Fibroblast of skin of left quadriceps (primary cell): ENCODE measurements at regions not wholly inside any gene's neighbourhood (a gene's known extent, or its start where the extent isn't known, plus 50 kb on each side); places are given as distances from the start of the nearest gene placed in this dataset.
"Not testable (repeated sequence)": the region's sequence is repeated elsewhere in the genome, so short reads cannot be mapped to it uniquely, and the experiment has no call there.

Source experiments
- DNase-seq, 2 experiments: peaks; one replicate each; pipeline ENCODE4 v3.0.0-alpha.2; 2013; ENCODE audit warnings: low read depth in 2 of 2

DNA sequence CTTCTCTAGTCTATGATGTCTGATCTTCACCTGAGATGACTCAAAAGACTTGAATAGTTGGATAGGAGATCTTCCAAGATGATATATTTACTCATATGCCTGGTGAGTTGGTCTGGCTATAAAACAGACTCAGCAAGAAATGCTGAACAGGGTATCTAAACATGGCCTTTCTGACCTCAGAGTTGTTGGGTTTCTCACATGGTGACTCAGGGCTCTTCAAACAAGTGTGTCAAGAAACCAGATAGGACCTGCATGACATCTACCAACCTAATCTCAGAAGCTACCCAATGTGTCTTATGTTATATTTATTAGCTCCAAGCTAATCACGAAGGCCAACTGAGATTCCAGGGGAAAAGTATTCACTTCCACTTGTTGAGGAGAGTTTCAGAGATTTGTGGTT lies 1477.3 kb downstream of the CDH8 start:
- DNase-seq, result no peak

DNA sequence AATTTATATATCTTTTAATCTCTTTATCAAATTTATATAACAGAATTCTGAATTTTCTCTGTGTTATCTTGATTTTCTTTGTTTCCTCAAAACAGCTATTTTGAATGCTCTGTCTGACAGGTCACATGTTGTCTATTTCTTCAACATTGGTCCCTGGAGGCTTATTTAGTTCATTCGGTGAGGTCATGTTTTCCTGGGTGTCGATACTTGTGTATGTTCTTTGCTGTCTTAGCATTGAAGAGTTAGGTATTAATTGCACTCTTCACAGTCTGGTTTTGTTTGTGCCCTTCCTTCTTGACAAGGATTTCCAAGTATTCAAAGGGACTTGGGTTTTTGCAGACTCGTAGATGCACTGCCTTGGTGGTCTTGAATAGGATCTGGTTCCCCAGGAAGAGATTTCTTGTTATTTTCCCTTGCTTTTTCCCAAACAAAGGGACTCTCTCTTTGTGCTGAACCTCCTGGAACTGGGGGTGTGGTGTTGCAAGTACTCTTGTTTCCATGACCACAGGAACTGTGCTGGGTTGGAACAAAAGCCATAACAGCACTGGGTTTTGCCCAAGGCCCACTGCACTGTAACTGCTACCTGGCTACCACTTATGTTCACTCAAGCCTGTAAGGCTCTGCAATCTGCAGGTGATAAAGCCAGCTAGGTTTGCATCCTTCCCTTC lies 1483.0 kb downstream of the CDH8 start:
- no peak for DNase-seq

DNA sequence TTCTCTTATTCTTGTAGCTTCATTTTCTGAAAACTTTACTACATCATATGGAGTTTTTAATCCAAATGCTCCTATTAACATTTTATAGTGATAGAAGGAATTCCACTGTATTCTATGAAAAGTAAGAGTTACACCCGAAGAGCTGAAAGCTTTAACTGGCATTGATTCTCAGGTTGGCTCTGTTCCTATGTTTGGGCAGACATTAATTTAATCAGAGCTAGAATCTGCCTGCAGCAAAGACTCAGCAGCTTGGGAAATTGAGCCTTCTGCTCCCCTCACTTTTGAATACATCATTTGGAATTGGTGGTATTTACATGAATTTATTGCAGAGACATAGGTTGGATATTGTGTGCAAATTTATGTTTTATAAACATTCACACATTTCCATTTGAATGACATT lies 1494.7 kb downstream of the CDH8 start:
- no peak for DNase-seq

DNA sequence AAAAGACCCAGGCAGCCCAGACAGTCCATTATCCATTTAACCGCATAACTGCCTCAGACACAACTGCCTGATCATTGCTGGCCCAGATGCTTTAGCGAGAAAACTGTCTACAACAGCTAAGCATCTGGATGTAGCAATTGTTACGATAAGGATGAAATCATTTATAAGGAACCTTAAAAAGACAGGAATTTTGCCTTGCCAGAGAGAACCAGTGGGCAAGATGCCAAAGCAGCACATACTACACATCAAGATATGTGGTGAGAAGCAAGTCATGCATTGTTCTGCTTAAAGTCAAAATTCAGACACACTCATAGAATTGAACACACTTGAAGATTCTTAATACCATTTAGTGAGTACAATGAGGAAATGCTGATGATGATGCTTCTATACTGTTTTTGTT lies 1525.3 kb downstream of the CDH8 start:
- DNase-seq, result peak; percentile 4 to 8

DNA sequence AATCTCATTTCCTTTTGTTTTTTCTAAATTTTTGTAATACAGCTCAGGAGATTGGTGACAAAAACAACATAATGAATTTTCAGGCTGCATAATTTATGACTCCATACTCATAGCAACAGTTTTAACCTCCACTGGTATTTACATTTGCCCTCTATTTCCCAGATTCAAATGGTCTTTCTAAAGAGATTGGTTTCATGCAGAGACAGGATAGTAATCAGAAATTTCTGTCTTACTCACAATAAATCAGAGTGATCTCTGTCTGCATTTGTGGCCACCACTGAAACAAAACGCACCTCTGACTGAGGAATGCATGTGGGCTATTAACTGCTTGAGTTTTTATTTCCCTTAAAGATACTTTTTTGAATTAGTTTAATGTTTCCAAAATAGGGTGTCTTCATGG lies 1526.0 kb downstream of the CDH8 start:
- no peak for DNase-seq

DNA sequence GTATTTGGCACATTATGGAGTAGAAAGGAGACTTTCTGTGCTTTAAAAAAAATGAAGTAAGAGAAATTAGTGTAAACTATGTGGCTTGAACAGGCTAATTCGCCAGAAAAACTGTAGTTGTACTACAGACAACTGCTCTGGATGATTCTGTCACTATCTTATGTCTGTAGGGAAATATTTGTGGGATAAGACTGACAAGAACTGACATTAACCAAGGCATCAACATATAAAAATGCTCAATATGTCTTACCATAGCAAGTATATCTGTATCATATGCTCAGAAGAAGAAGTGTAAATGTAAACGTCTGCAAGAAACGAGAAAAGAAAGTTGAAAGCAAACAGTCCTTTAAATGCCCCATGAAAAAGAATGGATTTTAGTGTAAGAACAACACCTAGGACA lies 1545.0 kb downstream of the CDH8 start:
- no peak for DNase-seq

DNA sequence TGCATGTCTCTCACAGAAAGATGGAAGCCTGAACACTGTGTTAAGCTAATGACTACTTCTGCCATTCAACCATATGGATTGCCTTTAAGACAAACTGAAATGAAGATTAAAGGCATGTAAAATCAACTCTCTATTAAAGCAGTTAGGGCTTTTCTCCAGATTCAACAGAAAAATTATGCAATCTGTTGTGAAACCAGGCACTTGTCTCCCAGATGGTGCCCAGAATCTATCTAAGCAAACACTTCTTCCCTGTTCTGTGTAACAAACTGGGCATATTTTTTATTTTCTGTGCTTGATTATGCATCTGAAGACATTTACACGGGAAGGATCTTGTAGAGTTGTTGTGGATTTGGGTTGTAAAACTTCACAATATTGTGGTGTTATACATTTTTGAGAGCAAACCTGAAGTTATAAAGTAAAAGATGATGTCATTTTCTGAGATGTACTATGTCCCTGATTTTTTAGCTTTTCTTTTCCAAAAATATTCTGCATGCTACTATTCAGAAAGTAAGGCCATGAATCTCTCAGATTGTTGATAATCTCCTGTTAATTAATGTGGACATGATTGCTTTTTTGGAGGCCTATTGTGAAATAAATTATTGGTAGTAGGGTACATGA lies 1550.3 kb downstream of the CDH8 start:
- no peak for DNase-seq

DNA sequence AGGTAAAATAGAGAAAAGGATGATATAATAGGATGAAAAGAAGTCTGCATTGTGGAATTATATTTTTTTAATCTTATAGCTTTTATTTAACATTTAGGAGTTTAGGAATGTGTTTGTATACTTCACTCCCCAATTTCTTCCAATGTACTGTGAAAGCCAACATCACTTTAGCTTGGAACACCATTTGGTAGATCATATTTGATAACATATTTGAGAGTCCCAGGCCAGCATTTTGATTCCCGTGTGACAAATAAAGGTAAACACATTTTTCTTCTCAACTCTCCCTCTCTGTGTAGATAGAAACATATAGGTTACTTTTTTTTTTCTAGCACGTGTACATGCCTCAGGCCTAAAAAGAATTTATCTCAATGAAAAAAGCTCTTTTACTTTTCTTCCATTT lies 1551.3 kb downstream of the CDH8 start:
- DNase-seq, result no peak

DNA sequence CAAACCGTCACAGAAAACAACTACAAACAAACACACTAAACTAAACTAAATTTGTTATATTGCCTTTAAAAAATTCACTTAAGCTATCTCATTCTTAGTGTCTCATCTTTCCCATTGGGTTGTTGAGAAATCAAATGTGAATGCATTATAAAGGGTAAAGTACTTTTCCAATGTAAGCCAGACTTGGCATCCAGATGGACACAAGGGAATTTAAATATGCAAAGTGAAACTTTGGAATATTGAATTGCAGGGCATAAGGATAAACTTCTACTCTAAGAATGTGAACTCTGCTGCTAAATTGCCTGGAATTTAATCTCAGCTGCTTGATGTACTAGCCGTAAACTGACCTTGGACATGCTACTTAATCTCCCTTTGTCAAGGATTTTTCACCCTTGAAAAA lies 1554.6 kb downstream of the CDH8 start:
- DNase-seq, result no peak

DNA sequence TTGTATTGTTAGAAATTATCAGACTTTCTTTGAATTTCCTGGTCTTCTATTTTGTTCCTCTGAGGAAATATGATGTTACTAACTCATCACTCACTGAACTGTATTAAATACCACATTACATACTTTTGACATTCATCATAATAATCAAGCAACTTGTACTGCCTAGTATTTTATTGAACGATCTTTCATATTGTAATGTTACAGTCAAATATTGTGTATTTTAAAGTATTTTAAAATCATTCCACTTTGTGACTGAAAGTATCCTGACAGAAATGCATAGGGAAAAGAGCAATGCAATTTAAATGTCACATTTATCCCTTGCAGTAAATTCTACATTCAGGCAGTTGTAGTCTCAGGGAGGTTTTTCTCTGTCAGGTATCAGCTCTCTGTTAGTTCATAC lies 1557.4 kb downstream of the CDH8 start:
- no peak for DNase-seq

DNA sequence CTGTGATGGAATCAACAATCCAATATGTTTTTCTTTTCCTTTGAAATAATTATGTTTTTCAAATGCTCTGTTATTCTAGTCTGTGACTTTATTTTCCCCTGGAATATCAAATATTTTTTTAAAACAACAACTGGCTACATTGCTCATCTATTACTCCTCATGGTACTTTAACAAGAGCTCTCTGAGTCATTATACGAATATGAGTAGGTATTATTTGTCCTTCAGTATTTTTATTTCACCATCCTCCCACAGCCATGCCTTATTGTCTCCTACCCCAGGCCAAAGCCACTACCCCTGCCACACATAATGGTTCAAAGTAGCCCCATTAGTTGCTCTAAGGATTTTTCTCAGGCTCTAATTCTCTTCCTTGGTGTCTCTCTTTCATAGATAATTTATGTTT lies 1572.3 kb downstream of the CDH8 start:
- no peak for DNase-seq

DNA sequence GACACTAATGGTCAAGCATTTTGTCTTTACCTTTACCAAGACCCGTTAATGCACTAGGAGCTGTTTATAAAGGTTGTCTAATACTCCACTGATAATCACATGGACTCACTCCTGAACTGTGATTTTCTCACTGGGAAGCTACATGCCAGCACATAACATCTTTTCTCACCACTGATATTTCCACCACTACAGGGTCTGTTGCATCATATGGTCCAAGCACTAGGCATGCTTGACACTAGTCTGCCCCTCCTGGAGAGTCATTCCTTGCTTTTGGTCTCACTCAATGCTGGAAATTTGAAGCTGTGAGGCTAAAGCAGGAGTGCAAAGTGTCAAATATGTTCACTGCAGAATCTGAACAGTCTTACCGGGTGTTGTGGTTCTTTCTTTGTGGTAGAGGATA lies 1576.8 kb downstream of the CDH8 start:
- DNase-seq, result peak in 1 of 2 experiments; percentile 5

DNA sequence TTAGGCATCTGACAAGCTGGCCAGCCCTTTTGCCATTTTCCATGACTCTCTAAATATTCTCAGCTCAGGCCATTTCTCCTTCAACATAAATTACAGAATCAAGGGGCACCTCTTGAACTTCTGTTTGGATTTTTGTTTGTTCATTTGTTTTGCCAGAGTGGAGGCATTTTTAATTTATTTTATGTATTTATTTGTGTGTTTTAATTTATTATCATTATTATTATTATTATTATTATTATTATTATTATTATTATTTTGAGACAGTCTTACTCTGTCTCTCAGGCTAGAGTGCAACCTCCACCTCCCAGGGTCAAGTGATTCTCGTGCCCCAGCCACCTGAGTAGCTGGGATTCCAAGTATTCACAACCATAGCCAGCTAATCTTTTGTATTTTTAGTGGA lies 1578.0 kb downstream of the CDH8 start:
- DNase-seq, result no peak

DNA sequence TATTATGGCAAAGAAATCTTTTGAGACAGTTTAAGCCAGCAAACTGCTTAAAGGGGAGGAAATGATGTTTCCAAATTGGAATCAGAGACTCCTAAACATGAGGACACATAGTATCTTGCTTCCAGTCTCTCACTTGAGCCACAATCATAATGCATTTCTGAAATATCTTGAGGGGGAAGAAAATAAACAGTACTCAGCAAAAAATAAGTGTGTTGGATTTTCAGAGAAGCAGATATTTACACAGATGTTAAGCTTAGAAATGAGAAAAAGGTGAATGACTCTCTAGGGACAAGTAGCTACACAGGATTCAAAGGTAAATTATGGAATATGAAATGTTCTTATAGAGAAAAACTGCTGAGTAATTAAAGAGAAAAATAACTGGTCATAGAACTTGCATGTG lies 1583.6 kb downstream of the CDH8 start:
- DNase-seq, result no peak

DNA sequence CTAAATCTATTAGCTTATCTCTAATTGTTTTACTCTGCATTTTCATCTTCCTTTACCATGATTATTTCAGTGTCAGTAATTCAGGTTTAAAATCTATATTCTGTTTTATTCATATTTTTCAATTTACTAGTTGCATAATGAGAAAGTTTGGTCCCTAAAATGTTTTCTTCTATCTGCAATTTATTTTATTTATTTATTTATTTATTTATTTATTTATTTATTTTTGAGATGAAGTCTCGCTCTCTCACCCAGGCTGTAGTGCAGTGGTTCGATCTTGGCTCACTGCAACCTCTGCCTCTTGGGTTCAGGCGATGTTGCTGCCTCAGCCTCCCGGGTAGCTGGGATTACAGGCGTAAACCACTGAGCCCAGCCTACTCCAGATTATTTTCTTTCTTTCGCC lies 1597.3 kb downstream of the CDH8 start:
- no peak for DNase-seq

DNA sequence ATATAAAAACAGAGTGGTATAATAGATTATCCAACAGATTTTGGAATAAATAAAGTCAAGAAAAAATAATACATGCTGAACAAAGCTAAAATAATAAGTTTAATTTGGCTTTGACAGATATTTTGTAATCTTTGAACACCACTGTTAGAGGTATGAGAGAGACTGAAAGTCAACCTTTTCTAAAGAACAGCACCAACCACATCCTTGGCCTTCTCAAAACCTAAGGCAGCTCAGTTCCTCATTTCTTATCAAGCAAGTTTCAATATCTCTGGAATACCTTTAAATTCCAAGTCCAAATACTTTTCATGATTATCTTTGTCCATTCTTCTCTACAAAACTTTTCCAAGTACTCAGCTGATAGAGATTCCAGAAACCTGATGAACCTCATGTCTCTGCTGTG lies 1603.8 kb downstream of the CDH8 start:
- DNase-seq, result no peak

DNA sequence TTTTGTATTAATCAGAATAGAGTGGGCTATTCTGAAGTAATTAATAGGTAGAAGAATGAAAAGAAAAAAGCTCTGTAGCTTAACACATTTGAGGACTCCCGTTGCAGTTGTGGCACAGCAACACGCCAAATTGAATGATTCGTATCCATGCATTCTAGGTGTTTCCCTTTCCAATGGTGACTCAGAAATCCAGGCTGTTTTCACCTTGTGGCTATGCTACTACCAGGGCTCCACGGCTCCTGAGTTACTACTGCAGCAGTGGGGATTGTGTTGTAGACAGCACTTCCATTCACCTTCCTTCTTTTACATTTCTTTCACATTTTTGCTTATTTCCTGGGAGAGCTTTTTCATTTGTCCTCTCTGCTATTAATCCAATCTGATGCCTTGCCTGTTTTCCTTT lies 1616.4 kb downstream of the CDH8 start:
- DNase-seq, result no peak

DNA sequence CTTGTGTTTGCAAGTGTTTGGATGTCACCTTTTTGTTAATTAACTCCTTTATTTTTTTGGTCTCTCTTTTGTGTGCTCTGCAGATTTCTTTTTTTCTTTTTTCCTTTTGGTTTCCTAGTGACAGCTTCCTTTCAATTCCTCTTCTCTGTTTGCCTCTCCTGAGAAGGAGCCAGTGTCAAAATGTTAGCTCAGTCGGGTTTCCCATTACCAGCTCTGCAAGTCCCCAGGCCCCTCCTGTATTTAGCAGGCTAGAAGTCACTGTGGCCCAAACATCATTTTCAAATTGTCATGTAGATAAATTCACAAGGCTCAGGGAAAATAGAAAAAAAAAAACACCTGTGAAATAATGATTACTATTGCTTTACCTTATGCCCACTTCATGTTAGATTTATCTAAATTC lies 1621.6 kb downstream of the CDH8 start:
- no peak for DNase-seq

DNA sequence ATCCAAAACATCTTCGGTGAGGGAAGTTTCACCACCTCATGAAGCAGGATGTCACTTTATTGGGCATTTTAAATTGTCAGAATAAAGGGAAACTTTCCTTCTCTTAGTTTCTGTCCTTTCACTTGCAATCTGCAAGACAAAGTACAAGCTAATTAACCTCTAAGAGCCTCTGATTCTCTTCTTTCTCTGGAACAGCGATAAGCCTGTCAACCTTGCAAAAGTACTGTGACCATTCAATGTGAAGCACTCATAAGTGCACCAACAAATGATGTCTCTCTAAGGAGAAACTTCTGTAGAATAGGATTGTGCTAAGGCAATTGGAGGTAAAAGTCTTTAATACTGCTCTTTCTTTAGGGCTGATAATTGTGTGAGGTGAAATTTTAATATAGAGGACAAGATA lies 1622.3 kb downstream of the CDH8 start:
- DNase-seq, result no peak

DNA sequence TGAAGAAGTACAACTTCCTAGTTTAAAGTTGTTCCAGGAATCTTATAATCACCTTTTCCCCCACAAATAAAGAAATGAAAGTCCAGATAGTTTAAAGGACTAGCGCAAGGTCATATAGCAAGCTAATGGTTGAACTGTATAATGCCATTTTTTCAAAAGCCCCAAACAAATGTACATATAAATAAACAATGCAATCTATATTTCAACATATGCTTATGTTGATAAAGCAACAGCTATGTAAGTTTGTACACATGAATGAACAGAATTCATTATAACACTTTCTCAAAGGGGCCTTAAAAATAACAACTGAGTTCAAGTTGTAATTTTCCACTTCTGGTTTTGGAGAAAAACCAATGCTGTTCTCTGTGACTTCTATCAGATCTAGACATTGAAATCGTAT lies 1628.6 kb downstream of the CDH8 start:
- DNase-seq, result no peak

DNA sequence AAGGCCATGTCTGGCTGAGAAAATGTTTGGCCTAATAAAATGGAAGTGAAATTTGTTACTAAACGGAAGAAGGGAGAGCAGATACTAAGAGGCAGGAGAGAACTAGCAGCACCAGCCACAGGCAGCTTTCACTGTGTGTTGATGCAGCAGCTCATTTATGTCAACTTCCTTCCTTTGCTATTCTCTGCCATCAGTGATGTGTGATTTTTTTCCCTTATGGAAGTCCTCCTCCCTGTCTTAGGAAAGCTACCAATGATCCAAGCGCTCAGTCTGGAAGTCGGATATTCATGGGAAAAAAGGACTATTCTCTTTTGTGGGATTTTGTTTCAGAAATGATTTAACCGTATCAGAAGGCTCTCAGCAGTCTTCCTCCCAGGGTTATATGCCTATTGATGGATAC lies 1629.2 kb downstream of the CDH8 start:
- DNase-seq, result no peak

DNA sequence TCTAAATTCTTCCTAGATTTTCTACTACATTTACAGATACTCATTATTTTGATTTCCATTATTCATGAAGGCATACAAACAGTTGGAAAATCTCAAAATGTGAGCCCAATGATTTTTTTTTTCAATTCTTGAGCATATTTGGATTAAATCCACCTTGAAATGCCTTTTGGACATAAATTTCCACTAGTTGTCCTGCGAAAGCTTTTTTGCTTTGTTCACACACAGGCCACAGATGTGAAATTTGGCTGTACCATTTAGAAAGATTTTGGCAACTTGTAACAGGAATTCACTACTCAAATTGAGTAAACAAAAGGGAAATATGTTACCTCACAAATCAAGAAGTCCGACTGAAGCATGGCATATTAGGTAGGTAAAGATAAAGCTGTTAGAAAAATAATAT lies 1631.0 kb downstream of the CDH8 start:
- no peak for DNase-seq

DNA sequence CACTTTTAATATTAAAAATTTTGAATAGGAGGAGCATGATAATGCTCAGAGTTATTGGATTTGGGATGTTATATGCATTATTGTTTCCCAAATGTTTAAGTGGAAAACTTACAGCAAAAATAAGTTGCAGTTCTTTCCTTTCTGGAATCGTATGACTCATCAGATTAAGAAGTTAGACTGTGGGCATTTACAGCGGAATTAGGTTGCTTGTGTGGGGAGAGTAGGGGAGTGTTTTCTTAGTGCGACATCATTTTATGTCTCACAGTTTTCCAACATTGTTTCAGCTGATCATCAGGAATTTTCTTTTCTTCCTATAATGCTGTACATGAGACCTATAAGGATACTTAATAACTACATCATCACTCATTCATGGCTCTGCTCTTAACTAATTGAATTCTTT lies 1631.8 kb downstream of the CDH8 start:
- DNase-seq, result peak; percentile 0 to 2

DNA sequence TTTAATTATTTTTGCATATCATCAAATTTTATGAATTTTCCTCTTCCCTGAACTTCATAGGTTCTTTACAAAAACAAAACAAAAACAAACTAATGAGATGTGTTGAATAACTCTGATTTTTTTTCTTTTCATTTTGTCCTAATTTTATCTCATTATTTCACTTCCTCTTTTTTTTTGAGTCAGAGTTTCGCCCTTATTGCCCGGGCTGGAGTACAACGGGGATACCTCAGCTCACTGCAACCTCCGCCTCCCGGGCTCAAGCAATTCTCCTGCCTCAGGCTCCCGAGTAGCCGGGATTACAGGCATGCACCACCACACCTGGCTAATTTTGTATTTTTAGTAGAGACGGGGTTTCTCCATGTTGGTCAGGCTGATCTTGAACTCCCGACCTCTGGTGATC lies 1633.3 kb downstream of the CDH8 start:
- DNase-seq, result not testable (repeated sequence)
